H1 (cell line): ENCODE measurements at regions not wholly inside any gene's neighbourhood (a gene's known extent, or its start where the extent isn't known, plus 50 kb on each side); places are given as distances from the start of the nearest gene placed in this dataset.

ENCODE experiments used
- EGR1 ChIP-seq: IDR thresholded peaks from 2 replicates; pipeline ENCODE4 v1.6.1; 2011; ENCODE audit warnings: low read depth, low read length, borderline replicate concordance
- TAF1 ChIP-seq: IDR thresholded peaks from 2 replicates; pipeline ENCODE4 v1.6.1; 2011; ENCODE audit warnings: mild to moderate bottlenecking, low read depth, low read length
- TF ChIP-seq, protein P1 (sequence below): IDR thresholded peaks from 2 replicates; pipeline ENCODE4 v1.6.1; 2012; ENCODE audit warnings: low read length, inconsistent platforms

DNA sequence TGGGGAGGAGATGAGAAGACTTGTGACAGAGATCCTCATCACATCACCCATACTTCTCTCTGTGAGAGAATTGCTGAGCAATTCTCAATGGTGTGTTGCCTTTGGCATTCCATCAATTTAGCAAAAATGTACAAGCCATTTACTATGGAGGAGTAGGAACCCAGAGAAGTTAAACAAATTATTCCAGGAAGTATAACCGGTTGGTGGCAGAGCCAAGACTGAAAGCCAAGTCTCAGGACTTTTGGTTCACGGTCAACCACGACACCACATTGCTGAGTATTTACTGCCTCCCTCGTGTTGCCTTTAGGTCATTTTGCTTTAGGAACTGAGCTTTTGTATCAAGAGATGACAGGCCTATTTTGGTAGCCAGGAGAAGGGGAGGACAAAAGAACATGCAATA, 88.0 kb upstream of the ELMO1 start (continued):
- TF ChIP-seq, protein P1, sequence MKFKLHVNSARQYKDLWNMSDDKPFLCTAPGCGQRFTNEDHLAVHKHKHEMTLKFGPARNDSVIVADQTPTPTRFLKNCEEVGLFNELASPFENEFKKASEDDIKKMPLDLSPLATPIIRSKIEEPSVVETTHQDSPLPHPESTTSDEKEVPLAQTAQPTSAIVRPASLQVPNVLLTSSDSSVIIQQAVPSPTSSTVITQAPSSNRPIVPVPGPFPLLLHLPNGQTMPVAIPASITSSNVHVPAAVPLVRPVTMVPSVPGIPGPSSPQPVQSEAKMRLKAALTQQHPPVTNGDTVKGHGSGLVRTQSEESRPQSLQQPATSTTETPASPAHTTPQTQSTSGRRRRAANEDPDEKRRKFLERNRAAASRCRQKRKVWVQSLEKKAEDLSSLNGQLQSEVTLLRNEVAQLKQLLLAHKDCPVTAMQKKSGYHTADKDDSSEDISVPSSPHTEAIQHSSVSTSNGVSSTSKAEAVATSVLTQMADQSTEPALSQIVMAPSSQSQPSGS: no peak
- TF ChIP-seq EGR1: no peak
- TF ChIP-seq TAF1: no peak
